Central memory CD8-positive, alpha-beta T cell (primary cell): ENCODE measurements at regions not wholly inside any gene's neighbourhood (a gene's known extent, or its start where the extent isn't known, plus 50 kb on each side); places are given as distances from the start of the nearest gene placed in this dataset.

Experiments
- ATAC-seq: fragments of 150-1000 bp; cut with Tn5 transposase; replicated peaks from 2 replicates; pipeline ENCODE4 v1.10.0; 2022; ENCODE audit warnings: mild to moderate bottlenecking, moderate FRiP score, moderate number of reproducible peaks; ENCODE audit not compliant: poor library complexity, severe bottlenecking; ENCODE audit errors: extremely low read depth
- DNase-seq, 2 donors: peaks; one replicate each; pipeline ENCODE4 v3.0.0; 2021; ENCODE audit warnings: low spot score in 2 of 2
- H3K27ac Mint-ChIP-seq: one replicate; pipeline ENCODE4 v1.8.0; 2022; ENCODE audit warnings: low read depth, mild to moderate bottlenecking, moderate library complexity, mixed read lengths
- H3K27me3 Mint-ChIP-seq: one replicate; pipeline ENCODE4 v1.8.0; 2022; ENCODE audit warnings: mixed read lengths
- H3K36me3 Mint-ChIP-seq: one replicate; pipeline ENCODE4 v1.8.0; 2022; ENCODE audit warnings: mild to moderate bottlenecking, moderate library complexity, mixed read lengths; ENCODE audit not compliant: insufficient read depth
- H3K4me1 Mint-ChIP-seq: one replicate; pipeline ENCODE4 v1.8.0; 2022; ENCODE audit warnings: mixed read lengths
- H3K4me3 Mint-ChIP-seq: one replicate; pipeline ENCODE4 v1.8.0; 2022; ENCODE audit warnings: mild to moderate bottlenecking, moderate library complexity, mixed read lengths
- H3K9me3 Mint-ChIP-seq: one replicate; pipeline ENCODE4 v1.8.0; 2022; ENCODE audit warnings: mixed read lengths

GRCh38 chr1:212179394-212180076, 105.7 kb upstream of the PPP2R5A start:
- H3K27ac Mint-ChIP-seq, result no peak overlapping the region
- H3K9me3 Mint-ChIP-seq, result no peaks in the 10 kb centered on the region
- no peaks in the 10 kb centered on the region for H3K4me1 Mint-ChIP-seq
- H3K27me3 Mint-ChIP-seq, result peaks cover 9% of the 10 kb centered on the region
- no peaks in the 10 kb centered on the region for H3K36me3 Mint-ChIP-seq
- DNase-seq, result no peak
- no peak overlapping the region for H3K4me3 Mint-ChIP-seq
- ATAC-seq, result no peak

- no peak overlapping the region for H3K27ac Mint-ChIP-seq
- H3K27me3 Mint-ChIP-seq, result peaks cover 9% of the 10 kb centered on the region
- H3K9me3 Mint-ChIP-seq, result no peaks in the 10 kb centered on the region
- DNase-seq (no peak), ATAC-seq (no peak)
- no peaks in the 10 kb centered on the region for H3K36me3 Mint-ChIP-seq
- H3K4me1 Mint-ChIP-seq, result peaks cover 1% of the 10 kb centered on the region
- no peak overlapping the region for H3K4me3 Mint-ChIP-seq
Observed at GRCh38 chr1:212181015-212181882, 104.0 kb upstream of the PPP2R5A start.

DNA sequence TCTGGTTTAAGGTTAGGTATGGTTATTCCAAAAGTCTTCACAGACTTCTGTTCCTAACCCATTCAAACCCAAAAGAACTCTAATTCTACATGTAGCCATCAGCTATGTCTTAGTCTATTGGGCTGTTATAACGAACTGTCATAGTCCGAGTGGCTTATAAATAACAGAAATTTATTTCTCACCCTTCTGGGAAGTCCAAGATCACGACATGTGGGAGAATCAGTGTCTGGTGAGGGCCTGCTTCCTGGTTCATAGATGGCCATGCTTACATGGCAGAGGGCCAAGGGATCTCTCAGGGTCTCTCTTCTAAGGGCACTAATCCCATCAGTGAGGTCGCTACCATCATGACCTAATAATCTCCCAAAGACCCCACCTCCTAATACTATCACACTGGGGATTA, 103.0 kb upstream of the PPP2R5A start:
- ATAC-seq (no peak), DNase-seq (no peak)
- no peaks in the 10 kb centered on the region for H3K36me3 Mint-ChIP-seq
- peaks cover 9% of the 10 kb centered on the region for H3K27me3 Mint-ChIP-seq
- H3K9me3 Mint-ChIP-seq, result no peaks in the 10 kb centered on the region
- peaks cover 6% of the 10 kb centered on the region for H3K4me1 Mint-ChIP-seq
- no peak overlapping the region for H3K4me3 Mint-ChIP-seq
- no peak overlapping the region for H3K27ac Mint-ChIP-seq

GRCh38 chr1:212182579-212182978, 102.6 kb upstream of the PPP2R5A start:
- Mint-ChIP-seq H3K4me3 (no peak overlapping the region), H3K27me3 (peaks cover 9% of the 10 kb centered on the region), H3K27ac (no peak overlapping the region), H3K36me3 (no peaks in the 10 kb centered on the region), H3K4me1 (peaks cover 6% of the 10 kb centered on the region), H3K9me3 (no peaks in the 10 kb centered on the region)
- no peak for ATAC-seq
- DNase-seq, result no peak

- DNase-seq, result no peak
Observed at GRCh38 chr1:212186427-212187207, 98.6 kb upstream of the PPP2R5A start.

GRCh38 chr1:212188599-212189351, 96.4 kb upstream of the PPP2R5A start:
- Mint-ChIP-seq H3K27ac (peak overlapping the region; percentile 62), H3K36me3 (peaks cover 3% of the 10 kb centered on the region), H3K4me3 (no peak overlapping the region), H3K4me1 (peaks cover 18% of the 10 kb centered on the region), H3K9me3 (no peaks in the 10 kb centered on the region), H3K27me3 (no peaks in the 10 kb centered on the region)
- DNase-seq (no peak), ATAC-seq (no peak)

More at GRCh38 chr1:212186427-212187207, 98.6 kb upstream of the PPP2R5A start:
- no peak for ATAC-seq
- H3K36me3 Mint-ChIP-seq, result peaks cover 3% of the 10 kb centered on the region
- no peak overlapping the region for H3K4me3 Mint-ChIP-seq
- peaks cover 18% of the 10 kb centered on the region for H3K4me1 Mint-ChIP-seq
- H3K27me3 Mint-ChIP-seq, result peaks cover 9% of the 10 kb centered on the region
- no peaks in the 10 kb centered on the region for H3K9me3 Mint-ChIP-seq
- no peak overlapping the region for H3K27ac Mint-ChIP-seq

- peaks cover 3% of the 10 kb centered on the region for H3K36me3 Mint-ChIP-seq
- DNase-seq, result no peak
- no peak for ATAC-seq
- no peaks in the 10 kb centered on the region for H3K9me3 Mint-ChIP-seq
- peaks cover 18% of the 10 kb centered on the region for H3K4me1 Mint-ChIP-seq
- no peak overlapping the region for H3K4me3 Mint-ChIP-seq
- H3K27me3 Mint-ChIP-seq, result no peaks in the 10 kb centered on the region
- peak overlapping the region; percentile 62 for H3K27ac Mint-ChIP-seq
Observed at GRCh38 chr1:212189352-212189738, 95.9 kb upstream of the PPP2R5A start.

GRCh38 chr1:212190169-212190568, 95.0 kb upstream of the PPP2R5A start:
- Mint-ChIP-seq H3K4me3 (no peak overlapping the region), H3K4me1 (peaks cover 18% of the 10 kb centered on the region), H3K27ac (no peak overlapping the region), H3K27me3 (no peaks in the 10 kb centered on the region), H3K36me3 (peaks cover 3% of the 10 kb centered on the region), H3K9me3 (no peaks in the 10 kb centered on the region)
- ATAC-seq, result no peak
- no peak for DNase-seq

- H3K27ac Mint-ChIP-seq, result no peak overlapping the region
- H3K27me3 Mint-ChIP-seq, result no peaks in the 10 kb centered on the region
- H3K36me3 Mint-ChIP-seq, result peaks cover 3% of the 10 kb centered on the region
- no peak for DNase-seq
- H3K4me3 Mint-ChIP-seq, result no peak overlapping the region
- peaks cover 12% of the 10 kb centered on the region for H3K4me1 Mint-ChIP-seq
- no peaks in the 10 kb centered on the region for H3K9me3 Mint-ChIP-seq
- ATAC-seq, result no peak
Observed at GRCh38 chr1:212192261-212192998, 92.8 kb upstream of the PPP2R5A start.

- Mint-ChIP-seq H3K4me3 (no peak overlapping the region), H3K27me3 (no peaks in the 10 kb centered on the region), H3K9me3 (no peaks in the 10 kb centered on the region), H3K36me3 (no peaks in the 10 kb centered on the region), H3K27ac (no peak overlapping the region), H3K4me1 (no peaks in the 10 kb centered on the region)
- no peak for ATAC-seq
- no peak for DNase-seq
Observed at GRCh38 chr1:212196355-212196754, 88.9 kb upstream of the PPP2R5A start.

DNA sequence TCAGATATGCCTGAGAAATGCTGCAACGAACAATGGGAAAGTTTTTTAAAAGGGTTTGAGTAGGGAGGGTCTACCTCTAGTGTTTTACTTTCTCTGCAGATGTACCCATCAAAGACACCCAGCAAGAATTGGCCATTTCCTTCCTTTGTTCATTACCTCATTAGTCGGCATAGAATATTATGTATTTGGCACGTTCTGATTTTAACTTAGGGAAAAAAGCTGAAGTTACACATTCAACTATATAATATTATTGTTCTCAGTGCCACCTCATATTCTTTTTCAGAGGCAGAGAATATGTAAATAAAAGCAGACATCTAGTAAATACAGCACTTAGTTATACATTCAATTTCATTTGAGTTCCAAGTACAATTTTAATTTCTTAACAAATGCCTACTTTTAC, 83.7 kb upstream of the PPP2R5A start:
- Mint-ChIP-seq H3K27ac (no peak overlapping the region), H3K4me3 (no peak overlapping the region), H3K36me3 (no peaks in the 10 kb centered on the region), H3K9me3 (no peaks in the 10 kb centered on the region), H3K27me3 (no peaks in the 10 kb centered on the region), H3K4me1 (no peaks in the 10 kb centered on the region)
- no peak for DNase-seq
- no peak for ATAC-seq
